ENCODE measurements at regions not wholly inside any gene's neighbourhood (a gene's known extent, or its start where the extent isn't known, plus 50 kb on each side); places are given as distances from the start of the nearest gene placed in this dataset.
A peak's percentile ranks its signal among the peaks of the same experiment; 100 is the strongest.

DNA sequence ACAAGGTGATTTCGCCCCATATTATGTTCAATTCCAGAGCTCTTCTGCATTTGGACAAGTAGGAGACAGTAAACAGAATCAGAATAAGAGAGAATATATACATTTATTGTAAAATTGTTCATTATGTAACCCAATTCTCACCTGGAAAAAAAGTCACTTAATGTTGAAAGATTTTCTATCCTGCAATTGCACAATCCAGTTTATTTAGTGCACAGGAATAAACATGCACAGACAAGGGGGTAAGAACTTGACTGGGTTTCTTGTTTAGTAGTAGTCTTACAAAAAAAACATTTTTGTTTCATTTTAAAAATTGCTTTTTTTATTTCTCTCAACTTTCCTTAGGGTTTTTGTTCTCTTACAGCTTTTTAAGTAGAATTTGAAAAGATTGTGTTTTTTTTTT is 126.6 kb downstream of the SAMD9 start:
- Histone ChIP-seq H3K9me3 (ENCODE audit: low read depth) (no peaks in the 10 kb centered on the region), H3K4me1 (ENCODE audit: low read depth) (no peaks in the 10 kb centered on the region), H3K27ac (no peak overlapping the region), H3K36me3 (no peaks in the 10 kb centered on the region), H3K4me3 (no peak overlapping the region), H3K27me3 (no peaks in the 10 kb centered on the region)
- no peak for DNase-seq (ENCODE audit: low read depth in 1 of 2, low spot score in 1 of 2)
- no peak for TF ChIP-seq CTCF (IDR thresholded peaks at IDR 0.05; ENCODE audit: low read depth, low read length)

- H3K27ac ChIP-seq = no peak overlapping the region
- TF ChIP-seq CTCF (IDR thresholded peaks at IDR 0.05; ENCODE audit: low read depth, low read length) = no peak
Observed at GRCh38 chr7:92988941-92989545, 128.7 kb downstream of the SAMD9 start.

GRCh38 chr7:92988051-92988450 is 129.7 kb downstream of the SAMD9 start:
- Histone ChIP-seq H3K9me3 (ENCODE audit: low read depth) (no peaks in the 10 kb centered on the region), H3K36me3 (no peaks in the 10 kb centered on the region), H3K4me1 (ENCODE audit: low read depth) (no peaks in the 10 kb centered on the region), H3K4me3 (no peak overlapping the region), H3K27me3 (no peaks in the 10 kb centered on the region), H3K27ac (no peak overlapping the region)
- peak; percentile 38 for TF ChIP-seq CTCF (IDR thresholded peaks at IDR 0.05; ENCODE audit: low read depth, low read length)
- peak in 1 of 2 donors; percentile 62 for DNase-seq (ENCODE audit: low read depth in 1 of 2, low spot score in 1 of 2)

More at GRCh38 chr7:92988941-92989545, 128.7 kb downstream of the SAMD9 start:
- H3K4me1 ChIP-seq (ENCODE audit: low read depth) = no peaks in the 10 kb centered on the region
- no peak overlapping the region for H3K4me3 ChIP-seq
- no peaks in the 10 kb centered on the region for H3K36me3 ChIP-seq
- DNase-seq (ENCODE audit: low read depth in 1 of 2, low spot score in 1 of 2) = no peak
- H3K27me3 ChIP-seq = no peaks in the 10 kb centered on the region
- no peaks in the 10 kb centered on the region for H3K9me3 ChIP-seq (ENCODE audit: low read depth)

- H3K4me3 ChIP-seq = no peak overlapping the region
- DNase-seq (ENCODE audit: low read depth in 1 of 2, low spot score in 1 of 2) = no peak
- no peaks in the 10 kb centered on the region for H3K36me3 ChIP-seq
- H3K4me1 ChIP-seq (ENCODE audit: low read depth) = no peaks in the 10 kb centered on the region
- H3K9me3 ChIP-seq (ENCODE audit: low read depth) = no peaks in the 10 kb centered on the region
- H3K27ac ChIP-seq = no peak overlapping the region
- no peaks in the 10 kb centered on the region for H3K27me3 ChIP-seq
- TF ChIP-seq CTCF (IDR thresholded peaks at IDR 0.05; ENCODE audit: low read depth, low read length) = no peak
Observed at GRCh38 chr7:92987538-92987937, 130.2 kb downstream of the SAMD9 start.

GRCh38 chr7:92987095-92987494 is 130.7 kb downstream of the SAMD9 start:
- Histone ChIP-seq H3K4me1 (ENCODE audit: low read depth) (no peaks in the 10 kb centered on the region), H3K4me3 (no peak overlapping the region), H3K27me3 (no peaks in the 10 kb centered on the region), H3K27ac (no peak overlapping the region), H3K36me3 (no peaks in the 10 kb centered on the region), H3K9me3 (ENCODE audit: low read depth) (no peaks in the 10 kb centered on the region)
- DNase-seq (ENCODE audit: low read depth in 1 of 2, low spot score in 1 of 2) = peak in 1 of 2 donors; percentile 72
- TF ChIP-seq CTCF (IDR thresholded peaks at IDR 0.05; ENCODE audit: low read depth, low read length) = no peak
